ENCODE measurements at regions not wholly inside any gene's neighbourhood (a gene's known extent, or its start where the extent isn't known, plus 50 kb on each side); places are given as distances from the start of the nearest gene placed in this dataset.

DNA sequence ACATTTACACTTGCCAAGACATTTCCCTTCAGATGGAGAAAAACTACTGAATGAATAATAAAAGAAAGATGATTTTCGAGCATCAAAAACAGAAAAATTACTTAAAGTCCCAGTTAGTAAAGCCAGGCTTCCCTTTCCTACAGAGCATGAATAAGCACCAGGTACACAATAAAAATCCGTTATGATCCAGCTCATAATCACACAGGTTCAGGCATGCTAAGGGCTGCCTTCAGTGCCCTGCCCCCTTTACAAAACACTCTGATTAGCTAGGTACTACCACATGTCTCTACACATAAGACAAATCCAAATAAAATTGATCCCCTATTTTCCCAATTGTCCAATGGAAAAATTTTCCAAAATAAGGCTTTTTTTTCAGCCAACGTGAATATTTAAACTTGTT is 413.2 kb upstream of the LRATD1 start:
- Histone ChIP-seq H3K36me3 (ENCODE audit: low read length) (no peaks in the 10 kb centered on the region), H3F3A (ENCODE audit: insufficient read depth) (no peaks in the 10 kb centered on the region), H3K27me3 (ENCODE audit: low read length) (no peaks in the 10 kb centered on the region), H3K4me3 (ENCODE audit: insufficient read depth, low read length, poor library complexity, severe bottlenecking) (no peak overlapping the region), H2AFZ (ENCODE audit: low read depth, low read length, severe bottlenecking) (no peak overlapping the region), H3K79me2 (ENCODE audit: insufficient read depth, low read length) (no peaks in the 10 kb centered on the region), H3K9me2 (replicated peaks; ENCODE audit: insufficient read depth, low read length) (no peaks in the 10 kb centered on the region), H4K20me1 (ENCODE audit: low read depth, low read length) (no peaks in the 10 kb centered on the region), H3K4me2 (ENCODE audit: low read depth, low read length, poor library complexity, severe bottlenecking) (no peak overlapping the region), H3K9me3 (ENCODE audit: insufficient read depth, low read length) (no peaks in the 10 kb centered on the region), H3K9ac (ENCODE audit: low read length) (no peak overlapping the region), H3K27ac (ENCODE audit: low read depth, low read length) (no peak overlapping the region)
- TF ChIP-seq EZH2phosphoT487 (conservative IDR thresholded peaks at IDR 0.05; ENCODE audit: low read length) (no peak), CTCF (IDR thresholded peaks at IDR 0.05; ENCODE audit: insufficient read depth, low read length, poor library complexity, severe bottlenecking) (no peak)

- Histone ChIP-seq H3K4me3 (ENCODE audit: insufficient read depth, low read length, poor library complexity, severe bottlenecking) (no peak overlapping the region), H3F3A (ENCODE audit: insufficient read depth) (no peaks in the 10 kb centered on the region), H3K9ac (ENCODE audit: low read length) (no peak overlapping the region), H3K79me2 (ENCODE audit: insufficient read depth, low read length) (no peaks in the 10 kb centered on the region), H3K27ac (ENCODE audit: low read depth, low read length) (no peak overlapping the region), H2AFZ (ENCODE audit: low read depth, low read length, severe bottlenecking) (no peak overlapping the region), H3K9me3 (ENCODE audit: insufficient read depth, low read length) (no peaks in the 10 kb centered on the region), H3K27me3 (ENCODE audit: low read length) (no peaks in the 10 kb centered on the region), H3K36me3 (ENCODE audit: low read length) (no peaks in the 10 kb centered on the region), H4K20me1 (ENCODE audit: low read depth, low read length) (no peaks in the 10 kb centered on the region), H3K9me2 (replicated peaks; ENCODE audit: insufficient read depth, low read length) (no peaks in the 10 kb centered on the region), H3K4me2 (ENCODE audit: low read depth, low read length, poor library complexity, severe bottlenecking) (no peak overlapping the region)
- no peak for TF ChIP-seq CTCF (IDR thresholded peaks at IDR 0.05; ENCODE audit: insufficient read depth, low read length, poor library complexity, severe bottlenecking)
Measured at GRCh38 chr2:14220101-14220500, 412.4 kb upstream of the LRATD1 start.

DNA sequence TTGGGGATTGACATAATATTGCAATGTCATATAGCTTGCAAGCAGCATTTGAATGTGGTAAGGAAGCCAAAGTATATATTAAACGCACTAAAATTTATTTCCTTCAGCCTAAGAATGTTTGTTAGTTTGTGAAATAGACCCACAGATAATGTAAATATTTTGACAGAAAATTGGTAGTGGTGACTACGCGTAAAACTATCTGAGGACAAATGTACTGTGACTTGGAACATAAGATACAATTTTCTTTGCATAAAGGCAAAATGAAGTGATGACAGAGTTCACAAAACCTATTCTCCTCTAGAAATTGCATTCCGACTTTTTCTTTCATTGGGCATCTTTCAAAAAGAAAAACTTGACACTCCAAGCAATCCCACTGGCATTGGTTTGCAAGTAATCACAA is 411.1 kb upstream of the LRATD1 start:
- Histone ChIP-seq H3K9ac (ENCODE audit: low read length) (no peak overlapping the region), H3K9me3 (ENCODE audit: insufficient read depth, low read length) (no peaks in the 10 kb centered on the region), H3K79me2 (ENCODE audit: insufficient read depth, low read length) (no peaks in the 10 kb centered on the region), H3K36me3 (ENCODE audit: low read length) (no peaks in the 10 kb centered on the region), H4K20me1 (ENCODE audit: low read depth, low read length) (no peaks in the 10 kb centered on the region), H3K4me2 (ENCODE audit: low read depth, low read length, poor library complexity, severe bottlenecking) (no peak overlapping the region), H2AFZ (ENCODE audit: low read depth, low read length, severe bottlenecking) (no peak overlapping the region), H3K27me3 (ENCODE audit: low read length) (no peaks in the 10 kb centered on the region), H3K9me2 (replicated peaks; ENCODE audit: insufficient read depth, low read length) (no peaks in the 10 kb centered on the region), H3F3A (ENCODE audit: insufficient read depth) (no peaks in the 10 kb centered on the region), H3K27ac (ENCODE audit: low read depth, low read length) (no peak overlapping the region), H3K4me3 (ENCODE audit: insufficient read depth, low read length, poor library complexity, severe bottlenecking) (no peak overlapping the region)
- TF ChIP-seq EZH2phosphoT487 (conservative IDR thresholded peaks at IDR 0.05; ENCODE audit: low read length) (no peak), CTCF (IDR thresholded peaks at IDR 0.05; ENCODE audit: insufficient read depth, low read length, poor library complexity, severe bottlenecking) (no peak)

GRCh38 chr2:14223576-14223975 is 408.9 kb upstream of the LRATD1 start:
- TF ChIP-seq CTCF (IDR thresholded peaks at IDR 0.05; ENCODE audit: insufficient read depth, low read length, poor library complexity, severe bottlenecking) (no peak), EZH2phosphoT487 (conservative IDR thresholded peaks at IDR 0.05; ENCODE audit: low read length) (no peak)
- no peaks in the 10 kb centered on the region for H3K9me3 ChIP-seq (ENCODE audit: insufficient read depth, low read length)
- H3K9me2 ChIP-seq (replicated peaks; ENCODE audit: insufficient read depth, low read length) = no peaks in the 10 kb centered on the region
- no peaks in the 10 kb centered on the region for H3K36me3 ChIP-seq (ENCODE audit: low read length)
- H2AFZ ChIP-seq (ENCODE audit: low read depth, low read length, severe bottlenecking) = no peak overlapping the region
- no peak overlapping the region for H3K4me3 ChIP-seq (ENCODE audit: insufficient read depth, low read length, poor library complexity, severe bottlenecking)
- H3K4me2 ChIP-seq (ENCODE audit: low read depth, low read length, poor library complexity, severe bottlenecking) = no peak overlapping the region
- no peaks in the 10 kb centered on the region for H4K20me1 ChIP-seq (ENCODE audit: low read depth, low read length)
- H3F3A ChIP-seq (ENCODE audit: insufficient read depth) = no peaks in the 10 kb centered on the region
- no peaks in the 10 kb centered on the region for H3K79me2 ChIP-seq (ENCODE audit: insufficient read depth, low read length)
- H3K27ac ChIP-seq (ENCODE audit: low read depth, low read length) = no peak overlapping the region
- H3K9ac ChIP-seq (ENCODE audit: low read length) = no peak overlapping the region
- no peaks in the 10 kb centered on the region for H3K27me3 ChIP-seq (ENCODE audit: low read length)
